Esophagus muscularis mucosa (tissue), 4 donors: ENCODE measurements at regions not wholly inside any gene's neighbourhood (a gene's known extent, or its start where the extent isn't known, plus 50 kb on each side); places are given as distances from the start of the nearest gene placed in this dataset.

Experiments
- DNase-seq: peaks from one replicate; pipeline ENCODE4 v3.0.0-alpha.2; 2017; ENCODE audit errors: extremely low spot score
- H3K27ac ChIP-seq, 4 donors: fragments of 200-600 bp; sonication (generic); replicated peaks in 1 of 4; 1 replicate in 3 of 4; 2 replicates in 1 of 4; pipeline ENCODE4 v1.5.1; 2016 to 2019; ENCODE audit warnings: mild to moderate bottlenecking in 1 of 4
- H3K27me3 ChIP-seq, 4 donors: fragments of 200-600 bp; sonication (generic); one replicate each; pipeline versions ENCODE4 v1.5.1 to v1.6.0; 2016 to 2019
- H3K36me3 ChIP-seq, 4 donors: fragments of 200-600 bp; sonication (generic); one replicate each; pipeline ENCODE4 v1.5.1; 2016 to 2019
- H3K4me1 ChIP-seq, 4 donors: fragments of 200-600 bp; sonication (generic); one replicate each; pipeline ENCODE4 v1.5.1; 2016 to 2019
- H3K4me3 ChIP-seq, 4 donors: fragments of 200-600 bp; sonication (generic); 1 replicate in 2 of 4; 2 replicates in 2 of 4; pipeline ENCODE4 v1.5.1; 2016 to 2019; ENCODE audit warnings: mild to moderate bottlenecking in 4 of 4, moderate library complexity in 1 of 4
- H3K9me3 ChIP-seq, 4 donors: fragments of 200-600 bp; sonication (generic); 1 replicate in 3 of 4; 2 replicates in 1 of 4; pipeline ENCODE4 v1.5.1; 2016 to 2019
- CTCF ChIP-seq, 3 experiments: fragments of 200-600 bp in 2 of 3; fragments of 450-650 bp in 1 of 3; sonication (generic) in 2 of 3; IDR thresholded peaks; one replicate each; pipeline ENCODE4 v1.5.1; 2017 to 2019; ENCODE audit warnings: antibody characterized with exemption in 3 of 3, mild to moderate bottlenecking in 2 of 3, moderate library complexity in 1 of 3
- EP300 ChIP-seq: sonication (generic); formaldehyde crosslinking; IDR thresholded peaks from one replicate; pipeline ENCODE4 v1.6.1; 2017; ENCODE audit warnings: antibody characterized with exemption
- POLR2A ChIP-seq: fragments of 450-650 bp; IDR thresholded peaks from one replicate; pipeline ENCODE4 v1.6.1; 2017; ENCODE audit warnings: antibody characterized with exemption, moderate library complexity, mild to moderate bottlenecking, low read depth
- POLR2AphosphoS5 ChIP-seq, 2 donors: sonication (generic); formaldehyde crosslinking; IDR thresholded peaks; one replicate each; pipeline ENCODE4 v1.6.1; 2017; ENCODE audit warnings: antibody characterized with exemption in 2 of 2
- WGBS: methylation state at CpG from one replicate; pipeline ENCODE4 v1.1.5; 2018; 5-methylcytosine and 5-hydroxymethylcytosine counted together
- intact Hi-C: fragments of 100-400 bp; cut with DNase I; formaldehyde crosslinking; loops from one replicate; pipeline ENCODE4 v1.15.1; 2023

GRCh38 chr6:26222571-26222970, 135.3 kb downstream of the HFE start:
- H3K4me1 ChIP-seq = peaks cover 6 to 12% (median 9%) of the 10 kb centered on the region in 4 donors
- H3K27me3 ChIP-seq = peaks cover 0 to 16% (median 0%) of the 10 kb centered on the region in 4 donors
- TF ChIP-seq POLR2A (no peak), POLR2AphosphoS5 (IDR thresholded peaks at IDR 0.05) (no peak), CTCF (IDR thresholded peaks at IDR 0.05) (no peak), EP300 (no peak)
- peak overlapping the region in 3 of 4 donors; percentile 79 to 86 (median 80) for H3K27ac ChIP-seq
- intact Hi-C loops = no loop called here
- no peaks in the 10 kb centered on the region for H3K9me3 ChIP-seq
- no peaks in the 10 kb centered on the region for H3K36me3 ChIP-seq
- H3K4me3 ChIP-seq = no peak overlapping the region
- DNase-seq = no peak
- 35% methylated on average over 5 of the region's 5 CpGs for WGBS

GRCh38 chr6:26223228-26223627, 136.0 kb downstream of the HFE start:
- WGBS = 3% methylated on average over 7 of the region's 7 CpGs
- intact Hi-C loops = no loop called here
- no peaks in the 10 kb centered on the region for H3K36me3 ChIP-seq
- H3K27ac ChIP-seq = peak overlapping the region; percentile 79 to 86 (median 82)
- no peak for DNase-seq
- H3K27me3 ChIP-seq = peaks cover 0 to 22% (median 0%) of the 10 kb centered on the region in 4 donors
- H3K4me3 ChIP-seq = peak overlapping the region; percentile 52 to 60 (median 55)
- TF ChIP-seq CTCF (IDR thresholded peaks at IDR 0.05) (no peak), POLR2A (no peak), EP300 (no peak), POLR2AphosphoS5 (IDR thresholded peaks at IDR 0.05) (no peak)
- H3K4me1 ChIP-seq = peaks cover 0 to 5% (median 4%) of the 10 kb centered on the region in 4 donors
- no peaks in the 10 kb centered on the region for H3K9me3 ChIP-seq

GRCh38 chr6:26223650-26224546, 136.7 kb downstream of the HFE start:
- peak overlapping the region; percentile 52 to 60 (median 55) for H3K4me3 ChIP-seq
- intact Hi-C loops = no loop called here
- no peak for DNase-seq

DNA sequence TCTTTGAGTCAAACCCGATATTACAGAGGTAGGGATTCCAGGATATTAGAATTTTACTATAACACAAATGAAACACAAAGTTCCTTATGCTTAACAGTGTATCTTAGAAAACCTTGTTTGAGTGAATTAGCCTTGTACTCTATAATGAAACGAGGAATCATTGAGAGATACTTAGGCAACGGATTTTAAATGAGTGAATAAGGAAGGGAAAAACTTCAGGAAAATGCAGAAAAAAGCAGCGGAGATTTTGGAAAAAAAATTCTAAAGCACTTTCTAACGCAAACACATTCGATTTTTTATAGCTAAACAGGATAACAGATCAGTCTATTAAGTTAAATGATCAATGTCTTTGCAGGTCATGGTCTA, 137.3 kb downstream of the HFE start:
- Histone ChIP-seq H3K9me3 (no peaks in the 10 kb centered on the region), H3K4me3 (peak overlapping the region; percentile 52 to 60 (median 55)), H3K27me3 (peaks cover 0 to 22% (median 0%) of the 10 kb centered on the region in 4 donors), H3K36me3 (no peaks in the 10 kb centered on the region), H3K27ac (peak overlapping the region; percentile 79 to 86 (median 82)), H3K4me1 (peaks cover 0 to 5% (median 4%) of the 10 kb centered on the region in 4 donors)
- no peak for TF ChIP-seq EP300
- TF ChIP-seq POLR2AphosphoS5 (IDR thresholded peaks at IDR 0.05) = no peak
- TF ChIP-seq POLR2A = no peak
- no peak for TF ChIP-seq CTCF (IDR thresholded peaks at IDR 0.05)
- intact Hi-C loops = no loop called here
- no peak for DNase-seq
- WGBS = 5% methylated on average over 6 of the region's 6 CpGs

More at GRCh38 chr6:26223650-26224546, 136.7 kb downstream of the HFE start:
- Histone ChIP-seq H3K27me3 (peaks cover 0 to 22% (median 0%) of the 10 kb centered on the region in 4 donors), H3K27ac (peak overlapping the region; percentile 79 to 86 (median 82)), H3K9me3 (no peaks in the 10 kb centered on the region), H3K36me3 (no peaks in the 10 kb centered on the region), H3K4me1 (peaks cover 0 to 5% (median 4%) of the 10 kb centered on the region in 4 donors)
- TF ChIP-seq CTCF (IDR thresholded peaks at IDR 0.05) = no peak
- peak; percentile 63 to 92 for TF ChIP-seq POLR2AphosphoS5 (IDR thresholded peaks at IDR 0.05)
- WGBS = under 1% methylated on average over 26 of the region's 26 CpGs
